ENCODE measurements at regions not wholly inside any gene's neighbourhood (a gene's known extent, or its start where the extent isn't known, plus 50 kb on each side); places are given as distances from the start of the nearest gene placed in this dataset.
"Not testable (repeated sequence)": the region's sequence is repeated elsewhere in the genome, so short reads cannot be mapped to it uniquely, and the experiment has no call there.

GRCh38 chr1:224791362-224791941 is 138.0 kb upstream of the DNAH14 start:
- DNase-seq, result no peak

- DNase-seq, result no peak
Measured at GRCh38 chr1:224795591-224795990, 133.9 kb upstream of the DNAH14 start.

DNA sequence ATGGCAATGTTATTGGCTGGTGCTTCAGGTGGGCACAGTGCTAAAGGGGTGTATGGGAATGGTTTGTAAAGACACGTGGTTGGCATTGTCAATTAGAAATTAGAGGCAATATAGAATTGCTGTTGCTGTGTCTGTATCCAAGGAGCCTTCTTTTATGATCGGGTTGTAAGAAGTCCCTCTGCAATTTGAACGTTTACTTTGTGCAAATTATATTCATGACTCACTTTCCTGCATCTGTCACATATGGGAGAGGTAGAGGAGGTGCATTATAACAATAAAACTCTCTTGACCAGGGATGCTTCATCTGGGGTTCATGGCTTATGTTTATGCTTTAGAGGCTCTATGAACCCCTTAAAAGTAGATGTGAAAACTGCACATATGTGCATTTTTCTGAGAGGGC is 130.4 kb upstream of the DNAH14 start:
- DNase-seq, result no peak

- DNase-seq, result no peak
Measured at GRCh38 chr1:224800486-224801119, 128.9 kb upstream of the DNAH14 start.

DNA sequence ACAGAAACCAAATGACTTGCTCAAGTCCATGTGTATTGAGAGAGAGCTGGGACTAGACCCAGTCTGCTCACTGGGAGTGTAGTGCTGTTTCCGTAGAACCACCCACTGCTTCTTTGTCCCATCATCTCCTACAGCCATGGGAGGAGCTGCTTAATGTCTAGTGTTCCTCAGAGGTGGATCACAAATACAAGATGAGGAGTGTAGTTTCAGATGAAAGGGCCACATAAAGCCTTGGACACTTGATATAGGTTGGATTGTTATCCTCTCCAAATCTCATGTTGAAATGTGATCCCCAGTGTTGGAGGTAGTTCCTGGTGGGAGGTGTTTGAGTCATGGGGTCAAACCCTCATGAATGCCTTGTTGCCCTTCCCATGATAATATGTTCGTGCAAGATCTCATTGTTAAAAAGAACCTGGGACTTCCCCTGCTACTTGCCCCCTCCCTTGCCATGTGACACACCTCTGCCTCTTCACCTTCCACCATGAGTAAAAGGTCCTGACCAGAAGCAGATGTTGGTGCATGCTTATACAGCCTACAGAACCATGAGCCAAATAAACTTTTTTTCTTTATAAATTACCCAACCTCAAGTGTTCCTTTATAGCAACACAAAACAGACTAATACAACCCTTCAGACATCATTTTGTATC is 127.5 kb upstream of the DNAH14 start:
- no peak for DNase-seq

DNA sequence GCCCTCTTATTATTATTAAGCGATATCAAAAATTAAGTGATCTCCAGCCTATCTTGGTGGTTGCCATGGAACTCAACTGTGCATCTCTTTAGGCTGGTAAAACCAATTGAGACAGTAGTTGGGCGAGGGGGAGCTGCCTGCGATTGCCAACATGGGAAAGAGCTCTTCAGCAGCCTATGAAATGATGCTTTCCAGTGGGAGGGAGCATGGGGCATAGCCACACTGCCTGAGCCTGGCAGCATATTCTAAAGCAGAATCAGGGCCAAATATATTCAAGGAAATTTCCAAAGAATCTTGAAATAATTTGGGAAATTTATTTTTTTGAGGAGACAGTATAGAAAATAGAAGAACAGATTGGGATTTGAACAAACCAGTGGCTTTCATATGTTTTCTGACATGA is 126.9 kb upstream of the DNAH14 start:
- no peak for DNase-seq

DNA sequence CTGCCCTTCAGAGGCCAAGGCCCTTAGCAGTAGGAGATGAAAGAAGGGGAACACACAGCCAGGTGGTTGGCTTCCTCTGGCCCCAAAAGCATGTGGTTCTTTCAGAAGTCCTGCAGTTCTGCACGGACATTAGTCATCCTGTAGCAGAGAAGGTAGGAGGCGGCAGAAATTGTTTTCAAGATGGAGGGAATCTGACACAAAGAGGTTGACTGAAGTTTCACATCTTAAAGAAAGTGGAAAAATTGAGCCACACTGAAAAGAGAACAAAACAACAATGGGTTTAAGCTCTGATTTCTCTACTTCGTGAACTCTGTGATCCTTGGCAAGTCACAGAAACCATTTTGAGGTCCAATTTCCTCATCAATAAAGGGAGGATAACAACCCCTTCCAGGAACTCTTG is 125.3 kb upstream of the DNAH14 start:
- no peak for DNase-seq

DNA sequence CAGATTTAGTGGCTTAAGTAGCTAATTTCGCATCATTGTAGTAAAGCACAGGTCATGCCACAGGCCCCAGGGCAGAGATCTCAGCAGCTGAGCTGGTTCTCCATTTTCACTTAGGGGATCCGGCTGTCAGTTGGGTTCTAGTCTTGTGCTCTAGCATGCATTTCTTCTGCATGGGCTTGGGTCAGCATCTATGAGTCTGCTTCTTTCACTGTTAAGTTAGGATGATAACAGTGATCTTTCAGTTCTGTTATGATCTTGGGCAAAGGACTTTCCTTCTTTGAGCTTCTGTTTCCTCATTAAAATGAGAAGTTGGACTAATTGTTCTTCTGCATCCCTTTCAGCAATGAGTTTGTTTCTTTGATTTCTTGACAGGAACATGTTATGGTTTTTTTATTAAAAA is 123.6 kb upstream of the DNAH14 start:
- DNase-seq, result no peak

GRCh38 chr1:224809137-224809536 is 120.3 kb upstream of the DNAH14 start:
- DNase-seq, result no peak

- no peak for DNase-seq
Measured at GRCh38 chr1:224809613-224810012, 119.9 kb upstream of the DNAH14 start.

DNA sequence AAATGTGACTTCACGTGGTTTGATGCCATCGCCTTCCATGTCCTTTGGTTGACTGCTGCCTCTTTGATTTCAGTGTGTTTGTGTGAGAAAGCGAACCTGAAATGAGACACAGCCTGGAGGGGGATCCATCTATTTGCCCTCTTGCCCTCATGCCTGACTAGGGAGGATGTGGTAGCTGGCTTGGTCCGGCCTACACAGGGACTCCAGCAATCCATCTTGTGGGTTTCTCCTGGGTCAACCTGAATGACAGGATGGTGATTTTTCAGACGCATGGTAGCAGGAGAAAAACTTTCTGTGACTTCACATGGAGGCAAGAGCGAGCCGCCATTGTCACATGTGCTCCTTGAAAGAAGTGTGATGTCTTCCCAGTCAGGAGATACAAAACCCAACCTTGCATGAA is 117.9 kb upstream of the DNAH14 start:
- no peak for DNase-seq

GRCh38 chr1:224815647-224816046 is 113.8 kb upstream of the DNAH14 start:
- DNase-seq, result no peak

- DNase-seq, result no peak
Measured at GRCh38 chr1:224816062-224816461, 113.4 kb upstream of the DNAH14 start.

DNA sequence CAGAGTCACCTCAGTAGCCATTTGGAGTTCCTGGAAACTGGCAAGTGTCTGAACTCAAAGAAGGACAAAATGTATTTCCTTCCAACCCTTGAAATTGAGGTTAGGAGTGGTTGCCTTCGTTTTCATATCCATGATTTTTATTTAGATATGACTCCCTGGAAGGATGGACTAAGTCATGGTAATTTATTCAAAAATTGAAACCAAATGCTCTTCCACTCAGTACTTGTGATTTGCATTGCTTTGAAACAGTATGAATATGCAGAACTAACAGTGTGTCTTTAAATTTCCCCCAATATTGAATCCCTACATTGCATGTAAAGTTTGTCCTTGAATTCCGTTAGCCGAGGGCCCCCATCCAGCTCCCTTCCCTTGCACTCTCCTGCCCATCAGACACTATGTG is 112.1 kb upstream of the DNAH14 start:
- no peak for DNase-seq

DNA sequence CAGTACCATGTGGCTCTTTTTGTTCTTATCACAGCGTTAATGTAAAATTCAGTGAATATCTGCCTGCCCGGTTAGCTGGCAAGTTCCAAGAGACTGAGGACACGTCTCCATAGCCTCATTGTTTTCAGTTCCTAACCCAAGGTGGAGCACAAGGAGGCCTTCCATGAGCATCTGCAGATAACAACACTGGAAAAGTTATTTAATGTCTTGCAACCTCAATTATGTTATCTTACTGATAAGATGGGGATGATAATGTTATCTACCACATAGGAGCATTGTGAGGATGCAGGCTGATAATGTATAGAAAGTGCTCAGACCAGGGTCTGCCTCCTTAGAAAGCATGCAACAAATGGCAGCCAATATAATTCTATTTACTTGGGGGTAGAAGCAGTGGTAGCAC is 109.6 kb upstream of the DNAH14 start:
- DNase-seq, result no peak

GRCh38 chr1:224820341-224820740 is 109.1 kb upstream of the DNAH14 start:
- DNase-seq, result no peak

- not testable (repeated sequence) for DNase-seq
Measured at GRCh38 chr1:224821751-224822150, 107.7 kb upstream of the DNAH14 start.

DNA sequence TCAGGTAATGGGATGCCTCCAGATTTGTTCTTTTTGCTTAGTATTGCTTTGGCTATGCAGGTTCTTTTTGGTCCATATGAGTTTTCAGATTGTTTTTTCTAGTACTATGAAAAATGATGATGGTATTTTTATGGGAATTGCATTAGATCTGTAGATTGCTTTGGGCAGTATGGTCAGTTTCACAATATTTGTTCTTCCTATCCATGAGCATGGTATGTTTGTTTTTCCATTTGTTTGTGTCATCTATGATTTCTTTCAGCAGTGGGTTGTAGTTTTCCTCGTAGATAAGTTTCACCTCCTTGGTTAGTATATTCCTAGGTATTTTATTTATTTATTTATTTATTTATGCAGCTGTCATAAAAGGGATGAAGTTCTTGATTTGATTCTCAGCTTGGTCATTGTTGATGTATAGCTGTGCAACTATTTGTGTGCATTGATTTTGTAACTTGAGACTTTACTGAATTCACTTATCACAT is 103.9 kb upstream of the DNAH14 start:
- no peak for DNase-seq

- DNase-seq, result peak; percentile 33
Measured at GRCh38 chr1:224828691-224829090, 100.8 kb upstream of the DNAH14 start.

DNA sequence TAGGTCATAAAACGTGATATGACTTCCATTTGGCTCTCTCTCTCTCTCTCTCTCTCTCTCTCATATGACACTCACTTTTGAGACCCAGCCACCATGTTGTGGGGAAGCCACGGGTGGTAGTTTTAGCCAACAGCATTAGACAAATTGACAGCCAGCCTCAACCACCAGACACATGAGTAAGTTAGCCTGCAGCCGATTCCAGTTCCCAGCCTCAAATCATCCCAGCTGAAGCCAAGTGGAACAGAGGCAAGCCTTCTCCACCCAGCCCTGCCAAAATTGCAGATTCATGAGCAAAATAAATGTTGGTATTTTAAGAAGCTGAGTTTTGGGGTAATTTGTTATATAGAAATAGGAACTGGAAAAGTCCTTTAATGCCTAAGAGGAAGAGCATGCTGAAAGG is 98.0 kb upstream of the DNAH14 start:
- DNase-seq, result no peak

- not testable (repeated sequence) for DNase-seq
Measured at GRCh38 chr1:224839648-224840300, 89.7 kb upstream of the DNAH14 start.

DNA sequence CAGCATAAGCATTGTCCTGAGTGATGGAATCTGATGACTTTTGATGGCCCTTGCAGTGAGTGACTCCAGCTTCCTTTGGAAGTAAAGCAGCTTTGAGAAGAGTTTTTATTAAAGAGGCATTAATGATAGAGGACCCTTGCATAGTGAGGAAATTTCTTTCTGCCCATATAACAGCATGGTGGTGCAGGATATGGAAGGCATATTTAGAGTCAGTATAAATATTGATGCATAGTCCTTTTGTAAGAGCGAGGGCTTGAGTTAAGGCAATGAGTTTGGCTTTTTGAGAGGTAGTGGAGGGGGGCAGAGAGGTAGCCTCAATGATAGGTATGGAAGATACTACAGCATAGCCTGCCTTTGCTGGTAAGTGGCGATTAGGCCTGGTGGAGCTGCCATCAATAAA is 87.7 kb upstream of the DNAH14 start:
- not testable (repeated sequence) for DNase-seq

DNA sequence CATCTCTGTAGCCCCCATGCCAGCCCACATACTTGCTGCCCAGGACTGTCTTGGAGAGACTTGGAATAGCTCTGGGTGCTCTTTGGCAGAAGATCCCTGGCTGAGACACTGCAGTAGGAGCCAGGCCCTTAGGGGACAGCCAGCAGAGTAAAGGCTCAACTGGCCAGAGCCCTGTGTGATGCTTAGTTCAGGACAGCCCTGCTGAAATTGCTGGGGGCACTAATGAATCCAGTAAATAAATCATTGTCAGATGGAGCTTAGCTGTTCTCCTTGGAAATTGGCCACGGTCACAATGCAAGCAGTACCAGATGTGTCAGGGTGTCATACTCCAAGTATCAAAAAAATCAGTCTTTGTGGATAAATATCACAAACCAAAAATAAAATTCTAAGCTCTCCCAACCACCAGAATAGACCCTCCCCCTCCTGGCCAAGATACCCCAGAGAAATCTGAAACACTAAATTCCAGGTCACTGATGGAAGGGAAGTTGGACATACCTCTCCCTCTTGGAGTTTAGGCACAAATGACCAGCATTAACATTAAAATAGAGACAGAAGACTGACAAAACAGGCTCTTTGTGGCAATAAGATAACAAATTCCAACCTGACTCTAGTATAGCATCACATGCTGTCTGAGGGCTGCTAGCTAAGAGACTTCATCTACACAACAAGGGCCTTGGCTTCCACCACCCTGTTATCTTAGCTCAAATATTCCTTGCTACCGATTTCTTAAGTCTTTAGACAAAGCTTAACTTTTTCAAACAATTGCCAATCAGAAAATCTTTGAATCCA is 83.2 kb upstream of the DNAH14 start:
- DNase-seq, result no peak
